GM21423 (cell line): ENCODE measurements at regions not wholly inside any gene's neighbourhood (a gene's known extent, or its start where the extent isn't known, plus 50 kb on each side); places are given as distances from the start of the nearest gene placed in this dataset.
"Not testable (repeated sequence)": the region's sequence is repeated elsewhere in the genome, so short reads cannot be mapped to it uniquely, and the experiment has no call there.

Source experiments
- ATAC-seq: cut with Tn5 transposase; IDR thresholded peaks from one replicate; pipeline ENCODE4 v1.9.1; 2021; ENCODE audit warnings: mild to moderate bottlenecking, moderate library complexity; ENCODE audit not compliant: unreplicated experiment

- no peak for ATAC-seq
Measured at GRCh38 chr2:210376694-210377093, 61.7 kb upstream of the MYL1 start.

- ATAC-seq, result no peak
Measured at GRCh38 chr2:210370562-210370961, 55.6 kb upstream of the MYL1 start.

- ATAC-seq, result peak; percentile 76
Measured at GRCh38 chr2:210366675-210367080, 51.7 kb upstream of the MYL1 start.

- not testable (repeated sequence) for ATAC-seq
Measured at GRCh38 chr2:210365475-210365874, 50.5 kb upstream of the MYL1 start.
